PC-3 (cell line): ENCODE measurements at regions not wholly inside any gene's neighbourhood (a gene's known extent, or its start where the extent isn't known, plus 50 kb on each side); places are given as distances from the start of the nearest gene placed in this dataset.

ENCODE experiments used
- ATAC-seq: fragments of 200-7000 bp; cut with Tn5 transposase; 2 replicates; pipeline ENCODE4 v1.9.1; 2020; ENCODE audit warnings: mild to moderate bottlenecking, moderate library complexity
- BruUV-seq: library from RNA; stranded (reverse); fragments of 400-500 nt; replicated peaks from 2 replicates; lab custom pipeline; 2021; lab: Mats Ljungman, UMichigan
- CTCF ChIA-PET: fragments of 300-600 bp; sonication (Branson Sonifier 250); formaldehyde crosslinking; loops from one replicate; lab custom pipeline; 2022; ENCODE audit warnings: antibody characterized with exemption; lab: Charles Lee
- POLR2A ChIA-PET: fragments of 300-600 bp; sonication (Branson Sonifier 250); formaldehyde crosslinking; loops from one replicate; lab custom pipeline; 2022; ENCODE audit warnings: antibody characterized with exemption; ENCODE audit not compliant: unreplicated experiment; lab: Charles Lee
- DNase-seq: peaks from one replicate; pipeline ENCODE4 v3.0.0-alpha.2; 2015
- H2AFZ ChIP-seq: fragments of 300-600 bp; sonication (generic); 2 replicates; pipeline ENCODE4 v1.6.0; 2016; ENCODE audit warnings: antibody characterized with exemption, low read length
- H3F3A ChIP-seq: fragments of 300-600 bp; sonication (generic); one replicate; pipeline ENCODE4 v1.6.0; 2017; ENCODE audit warnings: antibody characterized with exemption, low read length, control low read depth, mild to moderate bottlenecking; ENCODE audit not compliant: unreplicated experiment
- H3K27ac ChIP-seq: fragments of 300-600 bp; sonication (generic); 2 replicates; pipeline ENCODE4 v1.5.1; 2016; ENCODE audit warnings: mild to moderate bottlenecking, low read length
- H3K27me3 ChIP-seq: fragments of 300-600 bp; sonication (generic); 2 replicates; pipeline ENCODE4 v1.6.1; 2016; ENCODE audit warnings: low read length, mixed read lengths
- H3K36me3 ChIP-seq: fragments of 300-600 bp; sonication (generic); 2 replicates; pipeline ENCODE4 v1.6.1; 2016; ENCODE audit warnings: low read depth, mixed run types, low read length, mixed read lengths
- H3K4me1 ChIP-seq: fragments of 300-600 bp; sonication (generic); 2 replicates; pipeline ENCODE4 v1.5.1; 2016; ENCODE audit warnings: low read length; ENCODE audit not compliant: insufficient read depth
- H3K4me2 ChIP-seq: fragments of 300-600 bp; sonication (generic); 2 replicates; pipeline ENCODE4 v1.6.0; 2016; ENCODE audit warnings: low read length
- H3K4me3 ChIP-seq: fragments of 300-600 bp; sonication (generic); 2 replicates; pipeline ENCODE4 v1.5.1; 2016; ENCODE audit warnings: mild to moderate bottlenecking, low read length, mixed read lengths
- H3K79me2 ChIP-seq: fragments of 300-600 bp; sonication (generic); 2 replicates; pipeline ENCODE4 v1.6.1; 2017; ENCODE audit warnings: low read length, mixed read lengths
- H3K9ac ChIP-seq: fragments of 300-600 bp; sonication (generic); 2 replicates; pipeline ENCODE4 v1.6.0; 2016; ENCODE audit warnings: mild to moderate bottlenecking, low read length
- H3K9me2 ChIP-seq: fragments of 300-600 bp; sonication (generic); replicated peaks from 2 replicates; pipeline ENCODE4 v1.6.1; 2016; ENCODE audit warnings: mixed run types, low read length, mixed read lengths
- H3K9me3 ChIP-seq: fragments of 300-600 bp; sonication (generic); 2 replicates; pipeline ENCODE4 v1.6.1; 2016; ENCODE audit warnings: low read length, mixed read lengths
- H4K20me1 ChIP-seq: fragments of 300-600 bp; sonication (generic); 2 replicates; pipeline ENCODE4 v1.6.1; 2016; ENCODE audit warnings: low read length, mixed read lengths
- CTCF ChIP-seq: fragments of 300-600 bp; sonication (generic); conservative IDR thresholded peaks from 2 replicates; pipeline ENCODE4 v1.5.1; 2017; ENCODE audit warnings: antibody characterized with exemption, low read depth, mild to moderate bottlenecking, low read length
- EZH2 ChIP-seq: fragments of 300-600 bp; sonication (generic); IDR thresholded peaks from one replicate; pipeline ENCODE4 v1.6.1; 2017; ENCODE audit warnings: antibody characterized with exemption, mild to moderate bottlenecking, low read length; ENCODE audit not compliant: unreplicated experiment
- EZH2phosphoT487 ChIP-seq: fragments of 300-600 bp; sonication (generic); IDR thresholded peaks from 2 replicates; pipeline ENCODE4 v1.6.1; 2018; ENCODE audit warnings: mild to moderate bottlenecking, antibody characterized with exemption, low read length, borderline replicate concordance
- intact Hi-C: fragments of 100-400 bp; cut with micrococcal nuclease; formaldehyde crosslinking; loops from 2 replicates; pipeline ENCODE4 v1.9.0; 2023

GRCh38 chr20:18974660-18975059, 161.1 kb downstream of the SCP2D1 start:
- Histone ChIP-seq H3K4me2 (no peak overlapping the region), H3K9me2 (no peaks in the 10 kb centered on the region), H3K4me3 (no peak overlapping the region), H4K20me1 (no peaks in the 10 kb centered on the region), H2AFZ (no peak overlapping the region), H3K4me1 (peaks cover 29% of the 10 kb centered on the region), H3K9me3 (no peaks in the 10 kb centered on the region), H3K9ac (no peak overlapping the region), H3K79me2 (no peaks in the 10 kb centered on the region), H3K27ac (no peak overlapping the region), H3K27me3 (no peaks in the 10 kb centered on the region), H3K36me3 (no peaks in the 10 kb centered on the region), H3F3A (no peaks in the 10 kb centered on the region)
- no peak for ATAC-seq
- BruUV-seq: no TSS peak
- ChIA-PET CTCF (no interaction called here), POLR2A (no interaction called here)
- intact Hi-C loops: no loop called here
- TF ChIP-seq EZH2phosphoT487: no peak
- no peak for DNase-seq

GRCh38 chr20:18977441-18977840, 163.9 kb downstream of the SCP2D1 start:
- CTCF ChIA-PET: no interaction called here
- no peak overlapping the region for H3K27ac ChIP-seq
- BruUV-seq: no TSS peak
- H3K4me3 ChIP-seq: no peak overlapping the region
- H3K4me1 ChIP-seq: peaks cover 11% of the 10 kb centered on the region
- no peak for TF ChIP-seq CTCF
- TF ChIP-seq EZH2phosphoT487: no peak
- no peak for TF ChIP-seq EZH2
- H4K20me1 ChIP-seq: no peaks in the 10 kb centered on the region
- H3K9me2 ChIP-seq: no peaks in the 10 kb centered on the region
- POLR2A ChIA-PET: no interaction called here
- H3K27me3 ChIP-seq: no peaks in the 10 kb centered on the region
- DNase-seq (no peak), ATAC-seq (no peak)
- no peak overlapping the region for H2AFZ ChIP-seq
- H3K4me2 ChIP-seq: no peak overlapping the region
- H3F3A ChIP-seq: no peaks in the 10 kb centered on the region
- intact Hi-C loops: no loop called here
- no peaks in the 10 kb centered on the region for H3K79me2 ChIP-seq
- H3K9me3 ChIP-seq: no peaks in the 10 kb centered on the region
- no peak overlapping the region for H3K9ac ChIP-seq
- H3K36me3 ChIP-seq: no peaks in the 10 kb centered on the region

- no peaks in the 10 kb centered on the region for H3F3A ChIP-seq
- no peak for ATAC-seq
- H2AFZ ChIP-seq: no peak overlapping the region
- H3K4me1 ChIP-seq: peaks cover 7% of the 10 kb centered on the region
- ChIA-PET CTCF (no interaction called here), POLR2A (no interaction called here)
- H3K4me3 ChIP-seq: no peak overlapping the region
- no peaks in the 10 kb centered on the region for H3K9me2 ChIP-seq
- H3K4me2 ChIP-seq: no peak overlapping the region
- intact Hi-C loops: no loop called here
- H3K36me3 ChIP-seq: no peaks in the 10 kb centered on the region
- H4K20me1 ChIP-seq: no peaks in the 10 kb centered on the region
- BruUV-seq: no TSS peak
- TF ChIP-seq CTCF: no peak
- no peak for TF ChIP-seq EZH2phosphoT487
- no peak for TF ChIP-seq EZH2
- H3K27me3 ChIP-seq: no peaks in the 10 kb centered on the region
- no peak overlapping the region for H3K27ac ChIP-seq
- H3K9ac ChIP-seq: no peak overlapping the region
- no peak for DNase-seq
- no peaks in the 10 kb centered on the region for H3K9me3 ChIP-seq
- H3K79me2 ChIP-seq: no peaks in the 10 kb centered on the region
These were observed 164.7 kb downstream of the SCP2D1 start for GRCh38 chr20:18978311-18978710.
